SK-N-SH treated with all-trans-retinoic acid at 6 μM for 48 hours (cell line): ENCODE measurements at regions not wholly inside any gene's neighbourhood (a gene's known extent, or its start where the extent isn't known, plus 50 kb on each side); places are given as distances from the start of the nearest gene placed in this dataset.
"Not testable (repeated sequence)": the region's sequence is repeated elsewhere in the genome, so short reads cannot be mapped to it uniquely, and the experiment has no call there.

ENCODE experiments used
- ATAC-seq: fragments of 200-7000 bp; cut with Tn5 transposase; 3 replicates; pipeline ENCODE4 v1.9.1; 2020; ENCODE audit warnings: mild to moderate bottlenecking, moderate library complexity
- ARNTL ChIP-seq: fragments of 450-650 bp; formaldehyde crosslinking; IDR thresholded peaks from 2 replicates; pipeline ENCODE4 v1.5.0; 2020; ENCODE audit warnings: low read depth, mild to moderate bottlenecking, moderate library complexity, borderline replicate concordance
- BACH2 ChIP-seq: fragments of 250-450 bp; sonication (Bioruptor Pico); IDR thresholded peaks from 2 replicates; pipeline ENCODE4 v1.9.0; 2021; ENCODE audit warnings: mild to moderate bottlenecking, borderline replicate concordance
- CREB5 ChIP-seq: fragments of 250-450 bp; sonication (Bioruptor Pico); IDR thresholded peaks from 2 replicates; pipeline ENCODE4 v1.5.1; 2020; ENCODE audit warnings: low read depth, mild to moderate bottlenecking, moderate library complexity
- CSDC2 ChIP-seq: fragments of 250-450 bp; sonication (Bioruptor Pico); IDR thresholded peaks from 2 replicates; pipeline ENCODE4 v1.5.0; 2020; ENCODE audit warnings: mild to moderate bottlenecking, moderate library complexity
- CSRNP3 ChIP-seq: fragments of 250-450 bp; sonication (Bioruptor Pico); IDR thresholded peaks from 2 replicates; pipeline ENCODE4 v1.5.1; 2021; ENCODE audit warnings: mild to moderate bottlenecking, moderate library complexity
- ESRRG ChIP-seq: fragments of 250-450 bp; sonication (Bioruptor Pico); IDR thresholded peaks from 2 replicates; pipeline ENCODE4 v1.6.1; 2021; ENCODE audit warnings: mild to moderate bottlenecking
- GLIS3 ChIP-seq: fragments of 250-450 bp; sonication (Bioruptor Pico); IDR thresholded peaks from 2 replicates; pipeline ENCODE4 v1.5.0; 2020; ENCODE audit warnings: mild to moderate bottlenecking, moderate library complexity
- ISL1 ChIP-seq: fragments of 250-450 bp; sonication (Bioruptor Pico); IDR thresholded peaks from 2 replicates; pipeline ENCODE4 v2.1.2; 2022; ENCODE audit warnings: mild to moderate bottlenecking, moderate library complexity
- PATZ1 ChIP-seq: fragments of 250-450 bp; sonication (Bioruptor Pico); IDR thresholded peaks from 2 replicates; pipeline ENCODE4 v1.8.0; 2020; ENCODE audit warnings: mild to moderate bottlenecking, moderate library complexity, borderline replicate concordance
- RARB ChIP-seq: fragments of 250-450 bp; sonication (Bioruptor Pico); IDR thresholded peaks from 2 replicates; pipeline ENCODE4 v1.8.0; 2021; ENCODE audit warnings: mild to moderate bottlenecking, moderate library complexity
- SNAI2 ChIP-seq: fragments of 250-450 bp; sonication (Bioruptor Pico); IDR thresholded peaks from 2 replicates; pipeline ENCODE4 v1.5.0; 2020; ENCODE audit warnings: mild to moderate bottlenecking, moderate library complexity
- TCF4 ChIP-seq: fragments of 250-450 bp; sonication (Bioruptor Pico); IDR thresholded peaks from 2 replicates; pipeline ENCODE4 v1.8.0; 2021; ENCODE audit warnings: mild to moderate bottlenecking, moderate library complexity, borderline replicate concordance
- TOX ChIP-seq: fragments of 250-450 bp; sonication (Bioruptor Pico); IDR thresholded peaks from 2 replicates; pipeline ENCODE4 v1.8.0; 2021; ENCODE audit warnings: mild to moderate bottlenecking, moderate library complexity, borderline replicate concordance
- TSHZ2 ChIP-seq: fragments of 250-450 bp; sonication (Bioruptor Pico); IDR thresholded peaks from 2 replicates; pipeline ENCODE4 v1.5.0; 2020; ENCODE audit warnings: mild to moderate bottlenecking, moderate library complexity
- ZC3H10 ChIP-seq: fragments of 250-450 bp; sonication (Bioruptor Pico); IDR thresholded peaks from 2 replicates; pipeline ENCODE4 v1.5.1; 2021; ENCODE audit warnings: mild to moderate bottlenecking, moderate library complexity
- ZNF565 ChIP-seq: fragments of 450-650 bp; formaldehyde crosslinking; conservative IDR thresholded peaks from 2 replicates; pipeline ENCODE4 v1.5.0; 2020; ENCODE audit warnings: low read depth, mild to moderate bottlenecking, moderate library complexity
- ZNF8 ChIP-seq: fragments of 450-650 bp; formaldehyde crosslinking; IDR thresholded peaks from 2 replicates; pipeline ENCODE4 v1.5.0; 2020; ENCODE audit warnings: mild to moderate bottlenecking, moderate library complexity

- ATAC-seq = no peak
- TF ChIP-seq ZNF565 (CRISPR knock-in tag) (no peak), ESRRG (CRISPR knock-in tag) (no peak), BACH2 (no peak), SNAI2 (no peak), ZC3H10 (CRISPR knock-in tag) (no peak), ZNF8 (CRISPR knock-in tag) (no peak), PATZ1 (CRISPR knock-in tag) (no peak)
Observed at GRCh38 chr5:75824323-75824722, 107.1 kb upstream of the POC5 start.

GRCh38 chr5:75823811-75824210, 106.6 kb upstream of the POC5 start:
- no peak for ATAC-seq
- TF ChIP-seq ISL1 (no peak), RARB (CRISPR knock-in tag) (no peak), CSRNP3 (CRISPR knock-in tag) (no peak), ARNTL (CRISPR knock-in tag) (no peak), ZNF565 (CRISPR knock-in tag) (no peak), BACH2 (no peak), TSHZ2 (CRISPR knock-in tag) (no peak), CSDC2 (CRISPR knock-in tag) (no peak), CREB5 (CRISPR knock-in tag) (no peak), ZC3H10 (CRISPR knock-in tag) (no peak)

GRCh38 chr5:75818661-75819060, 101.4 kb upstream of the POC5 start:
- TF ChIP-seq ESRRG (CRISPR knock-in tag) (no peak), GLIS3 (CRISPR knock-in tag) (no peak), ZNF8 (CRISPR knock-in tag) (no peak), TCF4 (no peak), CREB5 (CRISPR knock-in tag) (no peak), ZC3H10 (CRISPR knock-in tag) (no peak), ARNTL (CRISPR knock-in tag) (no peak), TOX (no peak), TSHZ2 (CRISPR knock-in tag) (no peak)
- no peak for ATAC-seq

GRCh38 chr5:75799695-75800094, 82.5 kb upstream of the POC5 start:
- not testable (repeated sequence) for ATAC-seq

GRCh38 chr5:75769338-75769737, 52.1 kb upstream of the POC5 start:
- ATAC-seq = not testable (repeated sequence)
